C4-2B (cell line): ENCODE measurements at regions not wholly inside any gene's neighbourhood (a gene's known extent, or its start where the extent isn't known, plus 50 kb on each side); places are given as distances from the start of the nearest gene placed in this dataset.

Experiments used
- CTCF ChIP-seq: fragments of 450-650 bp; conservative IDR thresholded peaks from 2 replicates; pipeline ENCODE4 v1.5.1; 2017; ENCODE audit warnings: mild to moderate bottlenecking
- ZFX ChIP-seq: fragments of 450-650 bp; IDR thresholded peaks from 2 replicates; pipeline ENCODE4 v1.6.1; 2017

- TF ChIP-seq CTCF (no peak), ZFX (no peak)
These were observed 357.1 kb upstream of the HSF2 start for GRCh38 chr6:122042380-122042779.
